Panc1 (cell line): ENCODE measurements at regions not wholly inside any gene's neighbourhood (a gene's known extent, or its start where the extent isn't known, plus 50 kb on each side); places are given as distances from the start of the nearest gene placed in this dataset.

Experiments
- SIN3A ChIP-seq: IDR thresholded peaks from 2 replicates; pipeline ENCODE4 v1.6.1; 2012; ENCODE audit warnings: low read depth, mild to moderate bottlenecking, low read length, moderate library complexity, borderline replicate concordance; ENCODE audit not compliant: insufficient read depth
- TF ChIP-seq, protein P1 (sequence below): fragments of 450-650 bp; IDR thresholded peaks from 2 replicates; pipeline ENCODE4 v1.5.1; 2017; ENCODE audit warnings: mild to moderate bottlenecking

- TF ChIP-seq, protein P1, sequence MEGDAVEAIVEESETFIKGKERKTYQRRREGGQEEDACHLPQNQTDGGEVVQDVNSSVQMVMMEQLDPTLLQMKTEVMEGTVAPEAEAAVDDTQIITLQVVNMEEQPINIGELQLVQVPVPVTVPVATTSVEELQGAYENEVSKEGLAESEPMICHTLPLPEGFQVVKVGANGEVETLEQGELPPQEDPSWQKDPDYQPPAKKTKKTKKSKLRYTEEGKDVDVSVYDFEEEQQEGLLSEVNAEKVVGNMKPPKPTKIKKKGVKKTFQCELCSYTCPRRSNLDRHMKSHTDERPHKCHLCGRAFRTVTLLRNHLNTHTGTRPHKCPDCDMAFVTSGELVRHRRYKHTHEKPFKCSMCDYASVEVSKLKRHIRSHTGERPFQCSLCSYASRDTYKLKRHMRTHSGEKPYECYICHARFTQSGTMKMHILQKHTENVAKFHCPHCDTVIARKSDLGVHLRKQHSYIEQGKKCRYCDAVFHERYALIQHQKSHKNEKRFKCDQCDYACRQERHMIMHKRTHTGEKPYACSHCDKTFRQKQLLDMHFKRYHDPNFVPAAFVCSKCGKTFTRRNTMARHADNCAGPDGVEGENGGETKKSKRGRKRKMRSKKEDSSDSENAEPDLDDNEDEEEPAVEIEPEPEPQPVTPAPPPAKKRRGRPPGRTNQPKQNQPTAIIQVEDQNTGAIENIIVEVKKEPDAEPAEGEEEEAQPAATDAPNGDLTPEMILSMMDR: no peak
- no peak for TF ChIP-seq SIN3A
Measured at GRCh38 chr9:19597176-19597575, 188.4 kb downstream of the ACER2 start.
